ENCODE measurements at regions not wholly inside any gene's neighbourhood (a gene's known extent, or its start where the extent isn't known, plus 50 kb on each side); places are given as distances from the start of the nearest gene placed in this dataset.

DNA sequence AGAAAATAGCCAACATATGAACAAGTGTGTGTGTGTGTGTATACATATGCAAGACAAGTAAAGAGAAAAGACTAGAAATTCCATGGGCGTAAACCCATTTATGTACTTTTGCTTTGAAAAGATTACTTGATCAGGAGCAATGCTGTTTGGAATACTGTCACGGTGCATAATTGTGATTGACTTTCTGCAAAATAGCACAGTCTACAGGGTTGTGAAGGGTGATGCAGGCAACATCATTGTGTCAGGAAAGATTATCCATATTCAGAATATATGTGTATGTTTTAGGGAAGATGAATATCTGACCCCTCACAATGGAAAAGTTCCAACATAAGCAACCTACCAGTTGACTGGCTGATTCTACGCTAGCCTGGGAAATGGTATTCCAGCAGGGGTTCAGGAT is 307.7 kb downstream of the JRKL start:
- H3K4me2 ChIP-seq (ENCODE audit: insufficient read depth, low read length): no peak overlapping the region
- dilution Hi-C loops (cut with MboI; ENCODE audit: extremely low pct_ligation_motif_present, low sequenced_read_pairs) (no loop called here), intact Hi-C loops (cut with micrococcal nuclease) (no loop called here)
- no peaks in the 10 kb centered on the region for H3K9me3 ChIP-seq (replicated peaks; ENCODE audit: control insufficient read depth, insufficient read depth, low read length)
- H3K27ac ChIP-seq (ENCODE audit: insufficient read depth, low read depth, low read length): no peak overlapping the region
- H3K4me1 ChIP-seq (ENCODE audit: control insufficient read depth, extremely low read depth, insufficient read depth, low read length): no peaks in the 10 kb centered on the region
- H4K20me1 ChIP-seq (replicated peaks; ENCODE audit: control insufficient read depth, extremely low read depth, insufficient read depth, low read length): no peaks in the 10 kb centered on the region
- no peak for TF ChIP-seq EZH2 (IDR thresholded peaks at IDR 0.05; ENCODE audit: borderline replicate concordance, low read depth, low read length, severe bottlenecking)
- TF ChIP-seq, protein P1, sequence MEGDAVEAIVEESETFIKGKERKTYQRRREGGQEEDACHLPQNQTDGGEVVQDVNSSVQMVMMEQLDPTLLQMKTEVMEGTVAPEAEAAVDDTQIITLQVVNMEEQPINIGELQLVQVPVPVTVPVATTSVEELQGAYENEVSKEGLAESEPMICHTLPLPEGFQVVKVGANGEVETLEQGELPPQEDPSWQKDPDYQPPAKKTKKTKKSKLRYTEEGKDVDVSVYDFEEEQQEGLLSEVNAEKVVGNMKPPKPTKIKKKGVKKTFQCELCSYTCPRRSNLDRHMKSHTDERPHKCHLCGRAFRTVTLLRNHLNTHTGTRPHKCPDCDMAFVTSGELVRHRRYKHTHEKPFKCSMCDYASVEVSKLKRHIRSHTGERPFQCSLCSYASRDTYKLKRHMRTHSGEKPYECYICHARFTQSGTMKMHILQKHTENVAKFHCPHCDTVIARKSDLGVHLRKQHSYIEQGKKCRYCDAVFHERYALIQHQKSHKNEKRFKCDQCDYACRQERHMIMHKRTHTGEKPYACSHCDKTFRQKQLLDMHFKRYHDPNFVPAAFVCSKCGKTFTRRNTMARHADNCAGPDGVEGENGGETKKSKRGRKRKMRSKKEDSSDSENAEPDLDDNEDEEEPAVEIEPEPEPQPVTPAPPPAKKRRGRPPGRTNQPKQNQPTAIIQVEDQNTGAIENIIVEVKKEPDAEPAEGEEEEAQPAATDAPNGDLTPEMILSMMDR (IDR thresholded peaks at IDR 0.05; ENCODE audit: extremely low read depth in 1 of 2, insufficient read depth in 1 of 2, low read depth in 1 of 2, low read length in 2 of 2): no peak
- TF ChIP-seq POLR2AphosphoS5 (IDR thresholded peaks at IDR 0.05; ENCODE audit: insufficient read depth, low read depth, low read length): no peak
- no peak for TF ChIP-seq POLR2A (IDR thresholded peaks at IDR 0.05; ENCODE audit: low read depth, low read length)
- TF ChIP-seq JUN (IDR thresholded peaks at IDR 0.05; ENCODE audit: borderline replicate concordance, insufficient read depth, insufficient read length, low read depth): no peak
- no peak for TF ChIP-seq GATA2 (IDR thresholded peaks at IDR 0.05; ENCODE audit: insufficient read depth, insufficient read length, low read depth, low read length)
- TF ChIP-seq MYC (IDR thresholded peaks at IDR 0.05; ENCODE audit: low read depth, low read length): no peak
- no peak for TF ChIP-seq FOS (IDR thresholded peaks at IDR 0.05; ENCODE audit: borderline replicate concordance, insufficient read depth, low read length)
- TF ChIP-seq, protein P2, sequence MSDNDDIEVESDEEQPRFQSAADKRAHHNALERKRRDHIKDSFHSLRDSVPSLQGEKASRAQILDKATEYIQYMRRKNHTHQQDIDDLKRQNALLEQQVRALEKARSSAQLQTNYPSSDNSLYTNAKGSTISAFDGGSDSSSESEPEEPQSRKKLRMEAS (IDR thresholded peaks at IDR 0.05; ENCODE audit: insufficient read depth, insufficient read length): no peak
- no peak overlapping the region for H2AFZ ChIP-seq (ENCODE audit: low read depth, low read length)
- H3K4me3 ChIP-seq (replicated peaks in 1 of 3; ENCODE audit: insufficient read depth in 1 of 3, low read depth in 1 of 3, low read length in 3 of 3): no peak overlapping the region
- CTCF ChIA-PET: no interaction called here
- H3K9ac ChIP-seq (replicated peaks; ENCODE audit: extremely low read depth, insufficient read depth, low read length): no peak overlapping the region
- no peaks in the 10 kb centered on the region for H3K27me3 ChIP-seq (ENCODE audit: control insufficient read depth in 2 of 2, insufficient read depth in 2 of 2, low read length in 2 of 2)
- no peaks in the 10 kb centered on the region for H3K9me1 ChIP-seq (replicated peaks; ENCODE audit: control insufficient read depth, extremely low read depth, insufficient read depth, low read length)
- H3K36me3 ChIP-seq (ENCODE audit: control insufficient read depth in 2 of 2, extremely low read depth in 1 of 2, insufficient read depth in 2 of 2, low read length in 2 of 2): no peaks in the 10 kb centered on the region
- DNase-seq (ENCODE audit: low read depth, low spot score): no peak
- POLR2A ChIA-PET: no interaction called here
- no peak for FAIRE-seq
- no TSS peak for BruUV-seq (replicated peaks)
- no peaks in the 10 kb centered on the region for H3K79me2 ChIP-seq (ENCODE audit: control insufficient read depth, insufficient read depth, low read length)

Data from endothelial cell of umbilical vein (primary cell).